Fibroblast of upper back skin (primary cell): ENCODE measurements at regions not wholly inside any gene's neighbourhood (a gene's known extent, or its start where the extent isn't known, plus 50 kb on each side); places are given as distances from the start of the nearest gene placed in this dataset.
"Not testable (repeated sequence)": the region's sequence is repeated elsewhere in the genome, so short reads cannot be mapped to it uniquely, and the experiment has no call there.

Experiments
- DNase-seq: peaks from one replicate; pipeline ENCODE4 v3.0.0-alpha.2; 2013

DNA sequence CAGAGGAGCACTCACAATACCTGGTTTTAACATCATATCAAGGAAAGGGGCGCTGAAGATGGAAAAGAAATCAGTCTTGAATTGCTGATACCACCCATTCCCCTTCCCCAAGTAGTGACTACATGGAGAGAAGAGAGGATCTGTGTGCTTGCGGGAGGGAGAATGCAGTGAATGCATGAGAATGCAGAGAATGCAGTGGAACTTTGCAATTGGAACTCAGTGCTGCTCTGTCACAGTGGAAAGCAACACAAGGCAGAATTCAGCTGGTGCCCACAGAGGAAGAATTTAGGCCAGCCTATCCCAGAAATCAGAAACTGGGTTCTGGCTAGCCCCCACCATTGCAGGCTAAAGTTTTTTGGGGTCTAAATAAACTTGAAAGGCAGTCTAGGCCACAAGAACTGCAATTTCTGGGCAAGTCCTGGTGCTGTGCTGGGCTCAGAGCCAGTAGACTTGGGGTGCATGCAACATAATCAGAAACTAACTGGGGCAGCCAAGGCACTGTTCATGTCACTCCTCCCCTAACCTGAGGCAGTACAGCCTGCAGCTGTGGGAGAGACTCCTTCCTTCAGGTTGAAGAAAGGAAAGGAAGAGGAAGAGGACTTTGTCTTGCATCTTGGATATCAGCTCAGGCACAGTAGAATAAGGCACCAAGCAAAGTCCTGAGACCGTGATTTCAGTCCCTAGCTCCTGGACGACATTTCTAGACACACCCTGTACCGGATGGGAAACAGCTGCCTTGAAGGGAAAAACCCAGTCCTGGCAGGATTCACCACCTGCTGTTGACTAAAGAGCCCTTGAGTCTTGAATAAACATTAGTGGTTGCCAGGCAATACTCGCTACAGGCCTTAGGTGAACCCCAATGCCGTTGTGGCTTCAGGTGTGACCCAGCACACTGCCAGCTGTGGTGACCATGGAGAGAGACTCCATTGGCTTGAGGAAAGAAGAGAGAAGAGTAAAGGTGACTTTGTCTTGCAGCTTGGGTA lies 329.3 kb downstream of the TBL1XR1 start:
- no peak for DNase-seq

DNA sequence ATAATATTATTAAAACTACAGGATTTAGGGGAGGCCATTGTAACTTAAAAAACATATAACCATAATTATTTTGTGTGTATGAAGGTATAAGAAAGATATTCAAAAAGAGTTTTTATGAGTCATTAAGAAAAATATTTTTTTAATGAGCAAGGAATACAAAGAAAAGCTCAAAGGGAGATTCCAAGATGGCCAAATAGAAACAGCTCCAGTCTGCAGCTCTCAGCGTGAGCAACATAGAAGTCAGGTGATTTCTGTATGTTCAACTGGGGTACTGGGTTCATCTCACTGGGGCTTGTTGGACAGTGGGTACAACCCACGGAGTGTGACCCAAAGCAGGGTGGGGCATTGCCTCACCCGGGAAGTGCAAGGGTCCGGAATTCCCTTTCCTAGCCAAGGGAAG lies 336.1 kb downstream of the TBL1XR1 start:
- no peak for DNase-seq

DNA sequence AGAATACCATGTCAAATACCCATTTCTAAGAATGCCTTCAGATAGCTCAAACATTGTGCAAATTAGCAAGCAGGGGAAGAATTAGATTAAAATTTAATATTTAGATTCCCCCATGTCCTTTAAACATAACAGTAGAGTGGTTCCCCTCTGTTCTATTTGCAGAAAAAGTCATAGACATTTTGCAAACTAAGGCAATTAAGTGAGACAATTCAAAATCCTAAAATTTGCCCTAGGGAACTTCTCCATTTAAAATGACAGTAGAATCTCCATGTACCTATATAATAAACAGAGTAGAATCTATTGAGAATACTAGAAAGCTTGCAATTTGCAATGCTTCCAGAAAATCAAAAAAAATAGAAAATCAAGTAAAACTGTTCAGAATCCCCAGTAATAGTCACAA lies 340.6 kb downstream of the TBL1XR1 start:
- DNase-seq, result no peak

DNA sequence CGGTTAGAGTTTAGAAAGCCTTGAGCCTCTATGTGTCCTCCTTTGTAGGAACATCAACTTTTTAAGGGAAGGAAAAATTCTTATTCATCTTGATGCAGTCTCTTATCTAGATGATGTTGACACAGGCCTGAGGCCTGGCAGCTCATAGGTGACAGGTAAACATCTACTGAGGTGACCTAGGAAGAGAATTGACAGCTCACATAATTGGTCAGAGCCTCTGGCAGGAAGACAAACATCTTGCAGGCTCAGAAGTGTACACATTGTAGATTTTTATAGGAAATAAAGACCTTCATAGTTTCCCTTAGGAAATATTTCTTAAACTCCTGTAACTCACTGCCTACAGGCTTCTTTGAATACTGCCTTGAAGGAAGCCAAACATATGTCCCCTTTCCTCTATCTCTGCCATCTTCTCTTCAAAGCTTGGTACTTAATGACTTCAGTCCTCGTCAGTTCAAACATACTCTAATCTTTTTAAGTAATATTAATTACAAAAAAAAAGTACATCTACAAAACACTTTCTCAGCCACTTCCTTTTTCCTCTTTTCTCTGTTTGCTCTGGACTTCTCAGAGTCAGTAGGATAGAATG lies 341.3 kb downstream of the TBL1XR1 start:
- no peak for DNase-seq

DNA sequence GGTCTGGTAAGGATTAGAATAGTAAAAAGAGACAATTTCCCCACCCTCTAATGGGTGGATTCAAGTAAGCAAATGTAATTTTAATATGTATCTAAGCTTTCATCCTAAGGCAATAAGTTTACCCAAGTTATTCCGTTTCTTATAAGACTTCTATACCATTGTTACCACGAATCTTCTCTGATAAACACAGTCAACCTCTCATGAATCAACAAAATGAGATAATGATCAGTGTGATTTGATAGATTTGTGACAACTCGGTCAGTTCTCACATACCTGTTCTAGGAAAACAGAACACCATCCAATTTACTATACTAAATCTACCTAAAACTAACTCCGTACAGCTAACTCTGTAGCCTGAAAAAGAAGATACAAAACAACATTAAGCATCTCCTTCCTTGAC lies 342.1 kb downstream of the TBL1XR1 start:
- no peak for DNase-seq

DNA sequence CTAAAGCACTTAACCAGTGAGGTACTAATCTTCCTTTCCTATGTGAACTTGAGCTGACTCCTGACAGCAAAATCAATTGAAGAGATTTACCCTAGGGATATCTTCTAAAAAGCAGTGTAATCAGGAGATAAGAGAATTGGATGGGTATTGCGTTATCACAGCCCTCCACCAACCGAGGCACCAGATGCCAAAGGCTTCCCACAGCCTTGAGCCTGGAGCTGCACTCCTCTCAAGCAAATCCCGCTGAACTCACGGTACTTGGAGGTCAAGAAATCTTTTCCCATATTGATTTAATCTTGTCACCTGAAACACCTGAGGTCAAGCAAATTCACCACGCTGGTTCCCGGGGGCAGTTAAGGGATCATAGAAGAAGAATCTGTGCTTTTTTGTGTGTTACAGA lies 346.8 kb downstream of the TBL1XR1 start:
- no peak for DNase-seq

DNA sequence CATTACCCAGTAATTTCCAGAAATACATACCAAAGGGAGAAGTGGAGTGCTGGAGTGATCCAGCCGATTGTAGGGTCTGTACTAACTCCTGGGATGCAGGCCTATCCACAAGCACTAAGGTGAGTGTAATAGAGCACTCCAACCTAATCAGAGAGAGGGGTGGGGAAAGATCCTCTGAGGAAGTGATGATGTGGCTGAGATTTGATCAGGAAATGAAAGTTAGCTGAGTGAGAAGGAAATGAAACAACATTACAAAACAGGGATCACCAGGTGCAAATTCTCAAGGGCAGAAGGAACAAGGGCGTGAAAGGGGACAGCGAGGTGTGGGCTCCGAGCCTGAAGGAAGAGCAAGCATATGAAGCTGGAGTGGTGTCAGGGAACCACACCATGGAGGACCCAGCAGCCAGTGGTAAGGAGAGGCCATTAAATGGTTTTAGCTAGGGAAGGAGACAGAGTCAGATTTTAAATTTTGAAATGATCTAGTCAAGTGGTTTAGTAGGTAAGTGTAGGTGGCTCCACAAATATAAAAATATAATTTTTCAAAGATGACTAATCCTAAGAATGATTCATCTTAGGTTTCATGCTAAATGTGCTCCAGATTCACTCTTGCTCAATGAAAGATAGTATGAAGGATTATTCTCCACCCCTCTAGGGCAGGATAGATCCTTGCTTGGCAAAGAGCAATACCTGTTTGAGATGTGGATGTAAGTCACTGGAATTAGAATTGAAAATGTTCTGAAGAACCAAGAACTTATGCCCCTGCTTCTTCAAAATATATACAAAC lies 348.7 kb downstream of the TBL1XR1 start:
- peak; percentile 3 for DNase-seq

DNA sequence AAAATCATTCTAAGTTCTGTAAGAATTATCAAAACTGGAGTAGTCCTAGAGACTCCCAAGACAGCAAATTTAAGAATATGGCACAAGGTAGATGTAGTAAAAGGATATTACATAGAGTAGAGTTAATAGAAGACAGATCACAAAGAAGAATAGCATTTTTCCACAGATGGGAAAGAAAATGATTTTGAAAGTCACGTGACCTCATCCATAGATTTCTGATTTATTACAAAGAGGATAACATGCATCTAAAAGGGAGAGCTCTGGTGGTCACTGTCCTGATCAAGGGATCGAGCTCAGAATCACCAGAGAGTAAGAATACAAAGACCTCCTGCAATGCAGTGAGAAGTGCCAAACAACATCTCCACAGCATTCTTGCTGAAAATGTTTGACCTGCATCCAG lies 354.4 kb downstream of the TBL1XR1 start:
- no peak for DNase-seq

DNA sequence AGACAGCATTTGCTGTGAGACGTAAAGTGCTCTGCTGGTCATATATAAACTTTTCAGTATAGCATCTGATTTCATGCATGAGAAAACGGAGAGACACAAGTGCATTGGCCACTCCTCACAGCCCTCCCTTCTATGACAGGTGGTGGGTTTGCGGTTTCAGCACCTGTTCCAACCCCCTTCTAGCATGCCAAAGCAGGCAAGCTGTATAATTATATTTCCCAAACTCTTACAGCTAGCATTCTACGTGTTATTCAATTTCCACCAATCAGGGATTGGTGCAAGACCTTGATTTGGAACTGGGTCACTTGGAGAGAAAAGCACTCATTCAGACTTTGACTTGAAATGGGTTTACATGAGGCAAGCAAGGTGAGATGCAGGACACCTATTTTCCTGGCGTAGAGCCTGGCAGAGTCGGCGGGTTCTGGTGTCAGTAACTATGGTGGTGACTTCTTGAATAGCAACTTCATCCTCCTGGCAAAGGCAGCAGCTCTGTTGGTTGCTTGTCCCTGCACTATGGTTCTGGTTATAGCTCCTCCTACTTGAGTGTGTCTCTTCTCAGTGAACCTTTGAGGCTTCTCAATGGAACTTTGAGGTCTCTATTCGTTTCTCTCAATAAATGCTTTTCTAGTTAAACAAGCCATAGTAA lies 356.5 kb downstream of the TBL1XR1 start:
- DNase-seq, result no peak

DNA sequence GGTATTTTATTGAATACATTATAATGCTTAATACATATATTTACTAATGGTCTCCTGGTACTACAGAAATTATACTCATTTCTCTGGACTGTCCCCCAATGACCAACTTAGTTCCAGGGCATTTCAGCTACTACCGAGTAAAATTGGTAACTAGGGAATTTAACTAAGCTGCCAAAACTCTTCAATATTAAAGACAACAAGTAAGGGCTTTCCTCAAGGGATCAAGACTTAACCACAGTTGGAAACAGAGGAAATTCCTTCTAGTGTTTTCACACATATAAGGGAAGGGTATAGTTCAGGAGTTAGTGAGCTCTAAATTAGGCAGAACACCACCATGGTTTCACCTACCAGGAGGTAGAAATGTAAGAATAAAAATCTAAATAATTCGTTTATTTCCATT lies 357.4 kb downstream of the TBL1XR1 start:
- peak; percentile 57 for DNase-seq

DNA sequence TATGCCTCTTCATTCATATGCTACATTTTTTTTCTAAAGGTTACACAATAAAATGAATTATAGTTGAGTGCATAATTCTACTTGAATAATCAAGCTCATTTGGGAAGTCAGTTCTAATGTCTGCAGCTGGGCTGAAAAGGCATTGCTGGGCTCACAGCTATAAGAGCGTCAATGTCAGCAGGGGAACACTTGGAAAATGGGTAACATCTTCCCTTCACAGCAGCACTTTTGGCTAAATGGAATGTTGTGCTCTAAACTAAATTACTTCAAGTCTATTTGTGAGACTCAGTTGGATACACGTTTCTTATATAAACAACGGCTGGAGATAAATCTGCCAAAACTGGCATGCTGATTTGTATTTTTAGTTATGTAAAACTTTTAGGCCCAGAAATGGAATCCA lies 357.8 kb downstream of the TBL1XR1 start:
- DNase-seq, result peak; percentile 3

DNA sequence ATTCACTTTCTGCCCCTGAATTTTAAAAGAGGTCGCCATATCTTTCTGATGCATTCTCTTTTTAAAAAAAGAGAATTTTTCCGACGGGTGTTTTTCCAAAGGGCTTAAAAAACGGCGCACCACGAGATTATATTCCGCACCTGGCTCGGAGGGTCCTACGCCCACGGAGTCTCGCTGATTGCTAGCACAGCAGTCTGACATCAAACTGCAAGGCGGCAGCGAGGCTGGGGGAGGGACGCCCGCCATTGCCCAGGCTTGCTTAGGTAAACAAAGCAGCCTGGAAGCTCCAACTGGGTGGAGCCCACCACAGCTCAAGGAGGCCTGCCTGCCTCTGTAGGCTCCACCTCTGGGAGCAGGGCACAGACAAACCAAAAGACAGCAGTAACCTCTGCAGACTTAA lies 370.0 kb downstream of the TBL1XR1 start:
- not testable (repeated sequence) for DNase-seq

DNA sequence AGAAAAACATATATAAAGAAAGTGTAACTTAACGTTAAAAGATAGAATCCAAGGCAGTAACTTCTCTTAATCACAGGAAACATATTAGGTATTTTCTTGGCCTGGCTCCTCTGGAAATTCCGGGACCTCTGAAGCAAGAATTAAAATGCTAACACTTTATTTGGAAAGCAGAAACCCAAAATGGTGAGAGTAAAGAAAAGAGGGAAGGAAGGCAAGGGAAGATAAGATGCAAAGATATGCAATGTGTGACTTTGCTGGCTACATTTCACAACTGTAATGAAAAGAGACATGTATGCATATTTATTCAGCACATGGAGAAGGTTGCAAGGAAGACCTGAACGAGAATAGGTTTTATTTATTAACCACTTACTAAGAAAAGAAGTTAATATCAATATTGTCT lies 372.5 kb downstream of the TBL1XR1 start:
- no peak for DNase-seq

DNA sequence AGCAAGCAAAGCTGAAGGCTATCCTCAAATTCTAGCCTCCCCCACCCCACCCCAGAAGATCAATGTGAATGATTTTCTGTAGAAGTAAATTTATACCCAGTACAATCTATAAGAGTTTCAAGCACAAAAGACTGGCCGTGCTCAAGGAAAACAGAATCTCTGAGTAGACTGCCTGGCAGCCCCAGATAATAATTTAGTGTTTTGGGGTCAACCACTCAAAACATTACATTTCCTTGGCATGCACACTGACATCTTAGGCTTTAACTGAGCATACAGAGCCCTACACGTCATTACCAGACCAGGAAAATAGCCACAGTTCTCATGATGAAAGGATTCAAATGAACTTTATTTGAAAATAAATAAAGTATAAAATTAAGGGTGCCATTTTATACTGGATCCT lies 376.5 kb downstream of the TBL1XR1 start:
- no peak for DNase-seq

DNA sequence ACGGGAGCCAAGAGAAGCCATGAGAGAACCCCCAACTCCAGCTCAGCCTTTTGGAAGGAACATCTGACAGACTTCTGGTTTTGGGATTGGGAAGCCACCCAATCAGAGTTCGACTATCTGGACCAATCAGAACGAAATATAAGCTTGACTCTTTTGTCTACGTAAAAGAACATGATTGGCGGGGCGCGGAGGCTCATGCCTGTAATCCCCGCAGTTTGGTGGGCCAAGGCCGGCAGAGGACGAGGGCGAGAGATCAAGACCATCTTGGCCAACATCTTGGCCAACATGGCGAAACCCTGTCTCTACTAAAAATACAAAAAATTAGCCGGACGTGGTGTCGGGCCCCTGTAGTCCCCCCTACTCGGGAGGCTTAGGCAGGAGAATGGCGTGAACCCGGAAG lies 380.3 kb downstream of the TBL1XR1 start:
- no peak for DNase-seq

DNA sequence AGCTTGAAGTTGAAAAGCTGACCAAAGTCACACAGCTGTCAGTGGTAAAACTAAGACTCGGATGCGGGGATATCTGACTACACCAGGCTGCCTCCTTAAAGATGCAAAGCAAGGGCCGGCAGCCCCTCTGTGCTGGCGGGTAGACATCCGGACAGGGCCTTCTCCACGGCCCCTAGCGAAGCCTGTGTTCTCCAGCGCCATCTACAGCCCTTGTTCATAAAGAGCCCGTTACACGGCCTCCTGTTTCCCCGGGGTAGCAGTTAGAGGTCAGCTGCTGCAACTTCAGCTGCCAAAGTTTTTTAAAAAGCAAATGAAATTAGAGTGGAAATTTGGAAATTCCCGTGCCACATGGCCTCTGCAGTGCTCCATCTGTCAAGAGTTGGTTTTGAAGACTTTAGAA lies 383.0 kb downstream of the TBL1XR1 start:
- peak; percentile 63 for DNase-seq

DNA sequence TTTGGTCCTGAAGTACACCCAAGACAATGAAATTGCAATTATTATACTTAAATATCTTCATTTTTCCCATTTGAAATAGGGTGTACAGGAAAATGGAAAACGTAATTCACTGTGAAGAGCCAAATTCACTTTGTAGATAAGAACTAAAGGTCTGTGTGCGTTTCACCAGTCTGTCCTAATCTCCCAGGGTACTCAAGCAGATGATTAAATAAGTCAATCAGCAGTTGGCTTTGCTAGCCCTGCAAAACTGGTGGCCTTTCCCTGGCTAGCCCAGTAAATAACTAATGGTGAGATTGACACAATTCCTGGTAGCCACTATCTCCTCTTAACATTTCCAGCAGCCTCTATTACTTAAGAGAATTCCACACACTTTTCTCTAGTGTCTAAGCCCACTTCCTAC lies 389.3 kb downstream of the TBL1XR1 start:
- no peak for DNase-seq

DNA sequence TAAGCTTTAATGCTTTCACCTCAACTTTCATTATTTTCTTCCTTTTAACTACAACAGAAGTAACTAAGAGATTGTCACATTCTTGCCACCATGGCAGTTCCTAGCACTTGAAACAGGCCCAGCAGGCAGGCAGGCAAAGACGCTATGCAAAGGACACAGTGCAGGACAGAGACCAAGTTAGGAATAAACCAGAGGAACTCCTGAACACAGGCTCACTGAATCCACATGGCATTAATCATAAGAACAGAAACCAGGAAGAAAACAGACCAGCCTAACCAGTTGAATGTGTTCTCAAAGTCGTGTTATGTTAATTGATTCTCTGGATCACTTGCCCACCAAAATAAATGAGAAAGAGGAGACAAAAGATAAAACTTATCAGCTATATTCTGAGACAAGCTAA lies 397.6 kb downstream of the TBL1XR1 start:
- no peak for DNase-seq

DNA sequence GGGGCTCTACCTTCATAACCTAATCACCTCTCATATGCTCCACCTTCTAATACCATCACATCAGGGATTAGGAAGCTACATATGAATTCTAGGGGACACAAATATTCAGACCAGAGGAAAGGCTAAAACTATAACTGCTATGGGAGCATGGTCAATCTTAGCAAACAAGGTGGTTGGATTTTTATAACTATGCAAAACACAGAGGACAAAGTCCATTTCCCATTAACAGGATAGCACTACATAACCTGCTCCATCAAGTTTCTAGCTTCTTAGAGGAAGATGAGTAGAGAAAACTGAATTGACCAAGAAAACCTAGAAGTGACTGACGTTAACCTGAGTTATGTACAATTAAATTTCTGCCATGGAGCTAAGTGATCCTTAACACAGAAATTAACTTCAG lies 398.6 kb downstream of the TBL1XR1 start:
- DNase-seq, result no peak

DNA sequence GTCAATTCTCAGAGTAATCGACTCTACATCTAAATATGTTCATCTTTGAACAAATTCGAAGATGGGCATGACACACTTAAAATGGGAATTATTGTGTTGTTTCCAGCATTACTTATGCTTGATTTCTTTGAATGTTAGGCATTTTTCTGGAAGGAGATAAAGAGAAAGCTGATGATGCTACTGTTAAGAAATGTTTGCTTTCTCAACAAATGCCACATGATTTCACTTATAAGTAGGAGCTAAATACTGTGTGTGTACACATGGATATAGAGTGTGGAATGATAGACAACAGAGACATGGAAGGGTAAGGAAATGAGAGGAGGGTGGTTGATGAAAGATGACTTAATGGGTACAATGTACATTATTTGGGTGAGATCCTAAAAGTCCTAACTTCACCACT lies 400.9 kb downstream of the TBL1XR1 start:
- peak; percentile 28 for DNase-seq

DNA sequence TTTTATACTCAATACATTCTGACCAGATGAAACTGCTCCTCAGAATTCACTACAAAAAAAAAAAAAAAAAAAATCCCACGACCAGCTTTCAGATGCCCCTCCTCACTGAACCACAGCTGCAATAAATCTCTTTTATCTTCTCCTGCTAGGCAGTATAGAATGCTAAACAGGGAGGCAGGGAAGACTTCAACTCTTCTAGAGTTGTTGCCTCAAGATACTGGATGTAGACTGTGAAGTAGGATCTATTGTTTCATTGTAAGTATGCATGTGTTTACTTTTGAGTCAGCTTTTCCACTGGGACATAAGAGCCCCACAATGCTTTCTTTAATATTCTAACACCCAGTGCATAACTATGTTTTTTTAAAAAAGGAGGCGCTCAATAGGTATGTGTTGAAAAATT lies 401.4 kb downstream of the TBL1XR1 start:
- DNase-seq, result peak; percentile 4

DNA sequence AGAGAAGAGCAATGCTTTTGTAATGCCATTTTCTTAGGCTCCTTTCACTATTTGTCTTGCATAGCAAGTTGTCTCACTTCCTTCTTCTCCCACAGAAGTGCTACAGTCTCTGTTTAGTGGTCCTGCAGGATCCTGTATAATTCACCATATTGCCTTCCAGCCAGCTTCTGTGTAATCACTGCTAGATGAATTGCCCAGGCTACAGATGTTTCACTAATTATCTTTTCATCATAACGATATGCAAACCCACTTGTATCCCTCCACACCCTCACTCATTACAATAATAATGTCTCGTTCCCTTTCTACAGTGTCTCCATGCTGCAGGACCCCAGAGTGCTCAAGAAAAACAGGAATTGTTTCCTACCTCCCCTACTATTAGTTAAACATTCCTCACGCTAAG lies 402.9 kb downstream of the TBL1XR1 start:
- no peak for DNase-seq

DNA sequence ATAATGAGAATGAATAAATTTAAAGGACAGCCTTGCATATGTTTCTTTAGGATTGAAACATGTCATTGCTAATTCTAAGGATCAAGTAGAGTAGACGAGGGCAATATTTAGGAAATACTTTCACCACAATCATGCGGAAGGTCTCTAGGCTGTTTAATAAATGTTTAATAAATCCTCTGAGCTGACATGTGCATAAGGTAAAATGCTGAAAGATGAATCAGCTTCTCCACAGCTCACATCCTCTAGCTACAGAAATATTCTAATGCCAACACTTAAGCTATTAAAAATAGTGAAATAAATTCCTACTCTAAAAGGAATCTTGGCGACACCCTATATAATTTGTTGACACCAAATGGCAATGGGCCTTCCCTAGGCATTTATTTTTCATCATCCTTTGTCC lies 407.3 kb downstream of the TBL1XR1 start:
- peak; percentile 47 for DNase-seq
